HEK293 (cell line): ENCODE measurements at regions not wholly inside any gene's neighbourhood (a gene's known extent, or its start where the extent isn't known, plus 50 kb on each side); places are given as distances from the start of the nearest gene placed in this dataset.

Experiments used
- CTCF ChIA-PET: fragments of 350-600 bp; formaldehyde crosslinking; extraction: SDS; loops from one replicate; lab custom pipeline; 2021; ENCODE audit warnings: antibody characterized with exemption; lab: Yijun Ruan, JAX
- POLR2A ChIA-PET: fragments of 300-600 bp; formaldehyde crosslinking; extraction: SDS; loops from one replicate; lab custom pipeline; 2020; ENCODE audit warnings: antibody characterized with exemption, inconsistent platforms; lab: Yijun Ruan, JAX
- H3K27ac ChIP-seq: fragments of 200-500 bp; sonication (Bioruptor generic); 2 replicates; pipeline ENCODE4 v1.5.1; 2014; ENCODE audit warnings: low read depth, low read length, control low read depth, inconsistent platforms; ENCODE audit errors: extremely low read depth
- H3K36me3 ChIP-seq, 2 experiments: fragments of 200-500 bp in 1 of 2; sonication (Bioruptor generic) in 1 of 2; 1 replicate in 1 of 2; 2 replicates in 1 of 2; pipeline ENCODE4 v1.5.1; 2014 to 2017; ENCODE audit warnings: inconsistent platforms in 2 of 2, low read length in 2 of 2; ENCODE audit not compliant: control insufficient read depth in 2 of 2, insufficient read depth in 1 of 2
- H3K4me1 ChIP-seq: fragments of 200-500 bp; sonication (Bioruptor generic); 2 replicates; pipeline ENCODE4 v1.5.1; 2014; ENCODE audit warnings: mild to moderate bottlenecking, low read length, inconsistent platforms; ENCODE audit not compliant: control insufficient read depth, insufficient read depth
- H3K4me3 ChIP-seq: 2 replicates; pipeline ENCODE4 v1.5.1; 2011; ENCODE audit warnings: low read depth, mild to moderate bottlenecking, control low read depth, low read length, moderate library complexity
- H3K9me3 ChIP-seq: fragments of 200-500 bp; sonication (Bioruptor generic); 2 replicates; pipeline ENCODE4 v1.5.1; 2014; ENCODE audit warnings: low read depth, low read length, inconsistent platforms; ENCODE audit not compliant: control insufficient read depth, insufficient read depth
- ATF2 ChIP-seq: fragments of 450-650 bp; formaldehyde crosslinking; IDR thresholded peaks from 2 replicates; pipeline ENCODE4 v1.5.1; 2016; ENCODE audit warnings: missing biosample characterization, missing genetic modification characterization, low read depth
- ELK4 ChIP-seq: IDR thresholded peaks from 2 replicates; pipeline ENCODE4 v1.6.1; 2011; ENCODE audit warnings: mild to moderate bottlenecking, low read depth, low read length, borderline replicate concordance
- FEZF1 ChIP-seq: fragments of 450-650 bp; formaldehyde crosslinking; IDR thresholded peaks from 2 replicates; pipeline ENCODE4 v1.5.1; 2016; ENCODE audit warnings: missing biosample characterization, missing genetic modification characterization
- GLIS1 ChIP-seq: fragments of 450-650 bp; formaldehyde crosslinking; IDR thresholded peaks from 2 replicates; pipeline ENCODE4 v1.5.1; 2016; ENCODE audit warnings: missing biosample characterization, missing genetic modification characterization
- KLF1 ChIP-seq: fragments of 450-650 bp; formaldehyde crosslinking; IDR thresholded peaks from 2 replicates; pipeline ENCODE4 v1.5.1; 2016; ENCODE audit warnings: missing biosample characterization, missing genetic modification characterization
- MZF1 ChIP-seq: fragments of 450-650 bp; formaldehyde crosslinking; IDR thresholded peaks from 2 replicates; pipeline ENCODE4 v1.5.1; 2017; ENCODE audit warnings: missing biosample characterization, missing genetic modification characterization, borderline replicate concordance
- OSR2 ChIP-seq: fragments of 450-650 bp; formaldehyde crosslinking; IDR thresholded peaks from 2 replicates; pipeline ENCODE4 v1.5.1; 2016; ENCODE audit warnings: missing biosample characterization, missing genetic modification characterization
- SP7 ChIP-seq: fragments of 450-650 bp; formaldehyde crosslinking; IDR thresholded peaks from 2 replicates; pipeline ENCODE4 v1.5.1; 2016; ENCODE audit warnings: missing biosample characterization, missing genetic modification characterization
- ZBTB48 ChIP-seq: fragments of 450-650 bp; formaldehyde crosslinking; IDR thresholded peaks from 2 replicates; pipeline ENCODE4 v1.5.1; 2016; ENCODE audit warnings: missing biosample characterization, missing genetic modification characterization
- ZBTB7A ChIP-seq: fragments of 450-650 bp; formaldehyde crosslinking; IDR thresholded peaks from 2 replicates; pipeline ENCODE4 v1.5.1; 2016; ENCODE audit warnings: low read depth, missing biosample characterization, missing genetic modification characterization
- ZEB2 ChIP-seq: fragments of 450-650 bp; formaldehyde crosslinking; IDR thresholded peaks from 2 replicates; pipeline ENCODE4 v1.5.1; 2016; ENCODE audit warnings: missing biosample characterization, missing genetic modification characterization
- ZNF140 ChIP-seq: fragments of 450-650 bp; formaldehyde crosslinking; IDR thresholded peaks from 2 replicates; pipeline ENCODE4 v1.5.1; 2016; ENCODE audit warnings: missing biosample characterization, missing genetic modification characterization
- ZNF202 ChIP-seq: fragments of 450-650 bp; formaldehyde crosslinking; IDR thresholded peaks from 2 replicates; pipeline ENCODE4 v1.5.1; 2016; ENCODE audit warnings: missing biosample characterization, missing genetic modification characterization, borderline replicate concordance
- ZNF211 ChIP-seq: fragments of 450-650 bp; formaldehyde crosslinking; IDR thresholded peaks from 2 replicates; pipeline ENCODE4 v1.5.1; 2016; ENCODE audit warnings: low read depth, missing biosample characterization, missing genetic modification characterization
- ZNF394 ChIP-seq: fragments of 450-650 bp; formaldehyde crosslinking; IDR thresholded peaks from 2 replicates; pipeline ENCODE4 v1.5.1; 2016; ENCODE audit warnings: missing biosample characterization, missing genetic modification characterization, mild to moderate bottlenecking, moderate library complexity, borderline replicate concordance
- ZNF433 ChIP-seq: fragments of 450-650 bp; formaldehyde crosslinking; IDR thresholded peaks from 2 replicates; pipeline ENCODE4 v1.5.1; 2016; ENCODE audit warnings: missing biosample characterization, missing genetic modification characterization, low read depth
- ZNF501 ChIP-seq: fragments of 450-650 bp; formaldehyde crosslinking; IDR thresholded peaks from 2 replicates; pipeline ENCODE4 v1.5.1; 2016; ENCODE audit warnings: missing biosample characterization, missing genetic modification characterization
- ZNF513 ChIP-seq: fragments of 450-650 bp; IDR thresholded peaks from 2 replicates; pipeline ENCODE4 v1.5.1; 2018; ENCODE audit warnings: missing biosample characterization, missing genetic modification characterization
- ZNF548 ChIP-seq: fragments of 450-650 bp; formaldehyde crosslinking; IDR thresholded peaks from 2 replicates; pipeline ENCODE4 v1.5.1; 2016; ENCODE audit warnings: missing biosample characterization, missing genetic modification characterization
- ZNF555 ChIP-seq: fragments of 450-650 bp; formaldehyde crosslinking; conservative IDR thresholded peaks from 2 replicates; pipeline ENCODE4 v1.5.1; 2017; ENCODE audit warnings: missing biosample characterization, mild to moderate bottlenecking, missing genetic modification characterization, inconsistent platforms
- ZNF580 ChIP-seq: fragments of 450-650 bp; formaldehyde crosslinking; IDR thresholded peaks from 2 replicates; pipeline ENCODE4 v1.5.1; 2016; ENCODE audit warnings: missing biosample characterization, missing genetic modification characterization
- ZNF585B ChIP-seq: fragments of 450-650 bp; formaldehyde crosslinking; IDR thresholded peaks from 2 replicates; pipeline ENCODE4 v1.5.1; 2016; ENCODE audit warnings: missing biosample characterization, missing genetic modification characterization
- ZNF610 ChIP-seq: fragments of 450-650 bp; formaldehyde crosslinking; IDR thresholded peaks from 2 replicates; pipeline ENCODE4 v1.5.1; 2016; ENCODE audit warnings: missing biosample characterization, missing genetic modification characterization, borderline replicate concordance
- ZNF670 ChIP-seq: fragments of 450-650 bp; formaldehyde crosslinking; IDR thresholded peaks from 2 replicates; pipeline ENCODE4 v1.5.1; 2016; ENCODE audit warnings: missing biosample characterization, missing genetic modification characterization, low read depth
- ZNF701 ChIP-seq: fragments of 450-650 bp; formaldehyde crosslinking; IDR thresholded peaks from 2 replicates; pipeline ENCODE4 v1.5.1; 2016; ENCODE audit warnings: missing biosample characterization, missing genetic modification characterization
- ZNF837 ChIP-seq: fragments of 450-650 bp; formaldehyde crosslinking; IDR thresholded peaks from 2 replicates; pipeline ENCODE4 v1.5.1; 2016; ENCODE audit warnings: missing biosample characterization, missing genetic modification characterization
- ZSCAN23 ChIP-seq: fragments of 450-650 bp; formaldehyde crosslinking; IDR thresholded peaks from 2 replicates; pipeline ENCODE4 v1.5.1; 2016; ENCODE audit warnings: missing biosample characterization, missing genetic modification characterization
- ZSCAN30 ChIP-seq: fragments of 450-650 bp; IDR thresholded peaks from 2 replicates; pipeline ENCODE4 v1.5.1; 2018; ENCODE audit warnings: missing biosample characterization, mild to moderate bottlenecking, missing genetic modification characterization, moderate library complexity

DNA sequence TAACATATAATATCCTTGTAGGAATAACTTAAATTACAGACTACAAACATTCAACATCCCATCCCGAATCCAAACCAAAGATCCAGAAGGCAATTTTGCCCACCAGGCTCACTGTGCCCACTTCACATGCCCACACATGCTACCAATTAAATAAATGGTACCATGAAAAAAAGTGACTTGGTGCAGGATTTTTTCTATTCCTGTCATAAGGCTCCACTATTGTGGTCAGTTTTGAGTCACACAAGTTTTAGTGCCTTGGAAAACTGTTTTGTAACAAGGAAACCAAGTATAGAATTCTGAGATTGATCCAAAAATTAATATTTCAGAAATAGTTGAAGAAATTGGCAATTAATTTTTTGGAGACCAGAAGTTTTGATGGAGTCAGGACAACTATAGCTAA, 470.1 kb upstream of the THBS1 start (continued):
- no peak for TF ChIP-seq ELK4
- TF ChIP-seq, all 188 proteins: peak for 0

- CTCF ChIA-PET, result no interaction called here
- no peaks in the 10 kb centered on the region for H3K36me3 ChIP-seq
- no peak overlapping the region for H3K27ac ChIP-seq
- no peaks in the 10 kb centered on the region for H3K4me1 ChIP-seq
- no peaks in the 10 kb centered on the region for H3K9me3 ChIP-seq
- H3K4me3 ChIP-seq, result no peak overlapping the region
- TF ChIP-seq ZNF610 (tag by site-specific recombination) (no peak), ZNF580 (tag by site-specific recombination) (no peak), ZBTB48 (tag by site-specific recombination) (no peak), ZNF501 (no peak), MZF1 (tag by site-specific recombination) (no peak), ZEB2 (tag by site-specific recombination) (no peak), ELK4 (no peak), ZNF211 (tag by site-specific recombination) (no peak), ZNF585B (tag by site-specific recombination) (no peak), ZSCAN30 (tag by site-specific recombination) (no peak), ZNF433 (tag by site-specific recombination) (no peak), GLIS1 (no peak), ZNF701 (tag by site-specific recombination) (no peak)
- POLR2A ChIA-PET, result no interaction called here
These were observed 467.1 kb upstream of the THBS1 start for GRCh38 chr15:39113741-39114140.

GRCh38 chr15:39114690-39115378, 466.0 kb upstream of the THBS1 start:
- Histone ChIP-seq H3K36me3 (no peaks in the 10 kb centered on the region), H3K27ac (no peak overlapping the region), H3K4me1 (no peaks in the 10 kb centered on the region), H3K4me3 (no peak overlapping the region), H3K9me3 (no peaks in the 10 kb centered on the region)
- POLR2A ChIA-PET, result no interaction called here
- TF ChIP-seq ZNF548 (tag by site-specific recombination) (no peak), ZNF501 (no peak), ZNF140 (no peak), ZSCAN23 (tag by site-specific recombination) (no peak), ZNF433 (tag by site-specific recombination) (no peak), KLF1 (tag by site-specific recombination) (no peak), ZNF670 (no peak), ZNF394 (tag by site-specific recombination) (no peak), OSR2 (tag by site-specific recombination) (no peak), ATF2 (tag by site-specific recombination) (no peak), ZNF610 (tag by site-specific recombination) (no peak), FEZF1 (no peak), ZNF837 (no peak), ZNF202 (tag by site-specific recombination) (no peak), SP7 (no peak), ZBTB7A (tag by site-specific recombination) (no peak), ZNF555 (tag by site-specific recombination) (no peak), ZNF513 (tag by site-specific recombination) (no peak), MZF1 (tag by site-specific recombination) (no peak)
- CTCF ChIA-PET, result no interaction called here
